Central memory CD8-positive, alpha-beta T cell (primary cell): ENCODE measurements at regions not wholly inside any gene's neighbourhood (a gene's known extent, or its start where the extent isn't known, plus 50 kb on each side); places are given as distances from the start of the nearest gene placed in this dataset.

Source experiments
- ATAC-seq: fragments of 150-1000 bp; cut with Tn5 transposase; replicated peaks from 2 replicates; pipeline ENCODE4 v1.10.0; 2022; ENCODE audit warnings: mild to moderate bottlenecking, moderate FRiP score, moderate number of reproducible peaks; ENCODE audit not compliant: poor library complexity, severe bottlenecking; ENCODE audit errors: extremely low read depth
- DNase-seq, 2 donors: peaks; one replicate each; pipeline ENCODE4 v3.0.0; 2021; ENCODE audit warnings: low spot score in 2 of 2
- H3K27ac Mint-ChIP-seq: one replicate; pipeline ENCODE4 v1.8.0; 2022; ENCODE audit warnings: low read depth, mild to moderate bottlenecking, moderate library complexity, mixed read lengths
- H3K27me3 Mint-ChIP-seq: one replicate; pipeline ENCODE4 v1.8.0; 2022; ENCODE audit warnings: mixed read lengths
- H3K36me3 Mint-ChIP-seq: one replicate; pipeline ENCODE4 v1.8.0; 2022; ENCODE audit warnings: mild to moderate bottlenecking, moderate library complexity, mixed read lengths; ENCODE audit not compliant: insufficient read depth
- H3K4me1 Mint-ChIP-seq: one replicate; pipeline ENCODE4 v1.8.0; 2022; ENCODE audit warnings: mixed read lengths
- H3K4me3 Mint-ChIP-seq: one replicate; pipeline ENCODE4 v1.8.0; 2022; ENCODE audit warnings: mild to moderate bottlenecking, moderate library complexity, mixed read lengths
- H3K9me3 Mint-ChIP-seq: one replicate; pipeline ENCODE4 v1.8.0; 2022; ENCODE audit warnings: mixed read lengths

- H3K27me3 Mint-ChIP-seq, result peaks cover 30% of the 10 kb centered on the region
- no peak overlapping the region for H3K4me3 Mint-ChIP-seq
- H3K27ac Mint-ChIP-seq, result no peak overlapping the region
- no peaks in the 10 kb centered on the region for H3K36me3 Mint-ChIP-seq
- ATAC-seq, result no peak
- H3K9me3 Mint-ChIP-seq, result peaks cover 16% of the 10 kb centered on the region
- DNase-seq, result no peak
- no peaks in the 10 kb centered on the region for H3K4me1 Mint-ChIP-seq
Measured at GRCh38 chr10:128881086-128881485, 586.0 kb upstream of the MGMT start.

GRCh38 chr10:128883231-128884032 is 583.6 kb upstream of the MGMT start:
- ATAC-seq, result no peak
- peaks cover 15% of the 10 kb centered on the region for H3K27me3 Mint-ChIP-seq
- H3K27ac Mint-ChIP-seq, result no peak overlapping the region
- H3K4me3 Mint-ChIP-seq, result no peak overlapping the region
- no peaks in the 10 kb centered on the region for H3K4me1 Mint-ChIP-seq
- no peak for DNase-seq
- peaks cover 10% of the 10 kb centered on the region for H3K9me3 Mint-ChIP-seq
- no peaks in the 10 kb centered on the region for H3K36me3 Mint-ChIP-seq

- no peaks in the 10 kb centered on the region for H3K36me3 Mint-ChIP-seq
- peaks cover 15% of the 10 kb centered on the region for H3K9me3 Mint-ChIP-seq
- DNase-seq, result no peak
Measured at GRCh38 chr10:128884033-128884425, 583.0 kb upstream of the MGMT start.

GRCh38 chr10:128884496-128885072 is 582.5 kb upstream of the MGMT start:
- ATAC-seq (no peak), DNase-seq (no peak)
- H3K9me3 Mint-ChIP-seq, result peaks cover 15% of the 10 kb centered on the region
- H3K4me1 Mint-ChIP-seq, result no peaks in the 10 kb centered on the region
- H3K36me3 Mint-ChIP-seq, result no peaks in the 10 kb centered on the region
- H3K27ac Mint-ChIP-seq, result no peak overlapping the region
- no peak overlapping the region for H3K4me3 Mint-ChIP-seq
- H3K27me3 Mint-ChIP-seq, result peaks cover 15% of the 10 kb centered on the region

More at GRCh38 chr10:128884033-128884425, 583.0 kb upstream of the MGMT start:
- no peak overlapping the region for H3K27ac Mint-ChIP-seq
- no peaks in the 10 kb centered on the region for H3K4me1 Mint-ChIP-seq
- H3K27me3 Mint-ChIP-seq, result peaks cover 15% of the 10 kb centered on the region
- H3K4me3 Mint-ChIP-seq, result no peak overlapping the region
- no peak for ATAC-seq

DNA sequence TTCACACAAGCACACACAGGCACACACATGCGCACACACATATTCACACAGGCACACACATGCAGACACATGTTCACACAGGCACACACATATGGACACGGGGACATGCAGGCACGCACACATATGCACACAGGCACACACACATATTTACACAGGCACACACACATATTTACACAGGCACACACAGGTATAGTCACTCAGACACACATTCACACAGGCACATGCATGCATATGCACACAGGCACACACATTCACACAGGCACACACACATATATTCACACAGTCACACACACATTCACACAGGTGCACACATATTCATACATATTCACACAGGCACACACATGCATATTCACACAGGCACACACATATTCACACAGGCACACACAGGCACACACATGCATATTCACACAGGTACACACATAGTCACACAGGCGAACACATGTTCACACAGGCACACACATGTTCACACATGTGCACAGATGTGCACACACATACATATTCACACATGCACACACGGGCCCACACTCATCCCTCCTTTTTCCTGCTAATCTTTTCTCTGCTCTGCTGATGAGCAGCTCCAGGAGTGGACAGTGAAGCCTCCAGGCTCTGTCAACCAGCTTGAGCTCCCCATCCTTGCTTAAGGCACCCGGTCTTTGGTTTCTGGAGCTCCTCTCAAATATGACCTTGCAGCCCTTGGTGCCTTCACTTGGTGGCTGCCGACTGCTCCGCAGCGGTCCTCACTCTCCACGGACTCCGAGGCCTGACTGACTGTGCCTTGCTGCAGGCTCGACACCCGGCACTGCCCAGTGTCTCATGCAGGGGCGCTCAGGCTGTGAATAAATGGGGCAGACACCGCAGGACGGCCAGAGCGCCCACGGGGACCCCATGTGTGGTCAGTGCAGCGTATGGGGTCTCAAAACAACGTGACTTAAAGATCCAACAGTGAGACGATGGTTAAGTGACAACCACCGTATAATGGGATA is 581.2 kb upstream of the MGMT start:
- H3K27me3 Mint-ChIP-seq, result peaks cover 10% of the 10 kb centered on the region
- ATAC-seq (no peak), DNase-seq (no peak)
- H3K27ac Mint-ChIP-seq, result no peak overlapping the region
- H3K9me3 Mint-ChIP-seq, result peaks cover 13% of the 10 kb centered on the region
- no peaks in the 10 kb centered on the region for H3K36me3 Mint-ChIP-seq
- H3K4me1 Mint-ChIP-seq, result no peaks in the 10 kb centered on the region
- H3K4me3 Mint-ChIP-seq, result no peak overlapping the region

DNA sequence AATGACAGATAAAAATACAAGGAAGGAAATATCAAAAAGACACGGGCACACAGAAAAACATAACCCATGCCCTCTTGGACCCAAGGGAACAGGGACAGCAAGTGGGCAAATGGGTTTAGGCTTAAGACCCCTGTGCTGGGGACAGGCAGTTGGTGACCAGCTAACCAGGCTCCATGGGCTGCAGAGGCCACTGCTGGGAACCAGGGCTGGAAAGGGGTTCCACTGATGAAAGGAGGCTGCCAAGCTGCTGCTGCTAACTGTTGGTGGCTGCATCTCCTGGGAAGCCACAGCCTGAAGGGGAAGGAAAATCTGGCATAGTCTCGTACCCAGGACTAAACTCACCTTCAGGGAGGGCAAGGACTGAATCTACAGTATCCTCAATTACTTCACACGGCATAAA is 579.2 kb upstream of the MGMT start:
- DNase-seq (no peak), ATAC-seq (no peak)
- Mint-ChIP-seq H3K4me1 (no peaks in the 10 kb centered on the region), H3K36me3 (no peaks in the 10 kb centered on the region), H3K4me3 (no peak overlapping the region), H3K9me3 (peaks cover 4% of the 10 kb centered on the region), H3K27ac (no peak overlapping the region), H3K27me3 (no peaks in the 10 kb centered on the region)

- no peak for ATAC-seq
- Mint-ChIP-seq H3K4me3 (no peak overlapping the region), H3K27ac (no peak overlapping the region), H3K4me1 (no peaks in the 10 kb centered on the region), H3K36me3 (no peaks in the 10 kb centered on the region), H3K9me3 (peaks cover 4% of the 10 kb centered on the region), H3K27me3 (no peaks in the 10 kb centered on the region)
- DNase-seq, result no peak
Measured at GRCh38 chr10:128892005-128892404, 575.0 kb upstream of the MGMT start.

- Mint-ChIP-seq H3K9me3 (no peaks in the 10 kb centered on the region), H3K27ac (no peak overlapping the region), H3K4me3 (no peak overlapping the region), H3K36me3 (no peaks in the 10 kb centered on the region), H3K27me3 (no peaks in the 10 kb centered on the region), H3K4me1 (no peaks in the 10 kb centered on the region)
- no peak for ATAC-seq
- no peak for DNase-seq
Measured at GRCh38 chr10:128894641-128895040, 572.4 kb upstream of the MGMT start.

DNA sequence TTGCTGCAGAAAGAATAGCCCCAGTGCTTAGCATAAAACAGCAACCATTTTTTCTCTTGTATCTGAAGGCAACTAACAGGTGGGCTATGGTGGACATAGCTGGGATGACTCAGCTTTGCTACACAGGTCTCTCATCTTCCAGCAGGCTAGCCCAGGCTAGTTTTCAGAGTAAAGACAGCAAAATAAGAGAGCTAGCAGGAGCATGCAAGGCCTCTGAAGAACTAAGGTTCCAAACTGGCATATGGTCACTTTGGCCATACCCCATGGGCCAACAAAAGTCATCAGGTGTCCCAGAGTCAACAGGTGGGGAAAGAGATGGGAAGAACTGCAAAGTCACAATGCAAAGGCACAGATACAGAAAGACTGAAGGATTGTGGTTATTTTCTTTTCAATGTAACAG is 571.6 kb upstream of the MGMT start:
- Mint-ChIP-seq H3K27me3 (no peaks in the 10 kb centered on the region), H3K9me3 (no peaks in the 10 kb centered on the region), H3K36me3 (no peaks in the 10 kb centered on the region), H3K27ac (no peak overlapping the region), H3K4me1 (no peaks in the 10 kb centered on the region), H3K4me3 (no peak overlapping the region)
- no peak for DNase-seq
- no peak for ATAC-seq

- no peaks in the 10 kb centered on the region for H3K36me3 Mint-ChIP-seq
- H3K27me3 Mint-ChIP-seq, result no peaks in the 10 kb centered on the region
- H3K9me3 Mint-ChIP-seq, result no peaks in the 10 kb centered on the region
- ATAC-seq (no peak), DNase-seq (no peak)
- H3K4me3 Mint-ChIP-seq, result no peak overlapping the region
- H3K27ac Mint-ChIP-seq, result no peak overlapping the region
- H3K4me1 Mint-ChIP-seq, result no peaks in the 10 kb centered on the region
Measured at GRCh38 chr10:128896116-128896795, 570.8 kb upstream of the MGMT start.

GRCh38 chr10:128896963-128897362 is 570.1 kb upstream of the MGMT start:
- H3K36me3 Mint-ChIP-seq, result no peaks in the 10 kb centered on the region
- no peaks in the 10 kb centered on the region for H3K4me1 Mint-ChIP-seq
- H3K4me3 Mint-ChIP-seq, result no peak overlapping the region
- DNase-seq (no peak), ATAC-seq (no peak)
- H3K9me3 Mint-ChIP-seq, result no peaks in the 10 kb centered on the region
- no peak overlapping the region for H3K27ac Mint-ChIP-seq
- no peaks in the 10 kb centered on the region for H3K27me3 Mint-ChIP-seq

GRCh38 chr10:128897401-128898129 is 569.5 kb upstream of the MGMT start:
- no peaks in the 10 kb centered on the region for H3K9me3 Mint-ChIP-seq
- H3K36me3 Mint-ChIP-seq, result no peaks in the 10 kb centered on the region
- no peaks in the 10 kb centered on the region for H3K27me3 Mint-ChIP-seq
- ATAC-seq (no peak), DNase-seq (no peak)
- H3K4me3 Mint-ChIP-seq, result no peak overlapping the region
- H3K27ac Mint-ChIP-seq, result no peak overlapping the region
- H3K4me1 Mint-ChIP-seq, result no peaks in the 10 kb centered on the region
